Activated naive CD8-positive, alpha-beta T cell treated with anti-CD3 and anti-CD28 coated beads, Interleukin-2, amount 10 ng/mL, durations not matched to agents 7 days and 5 days (primary cell): ENCODE measurements at regions not wholly inside any gene's neighbourhood (a gene's known extent, or its start where the extent isn't known, plus 50 kb on each side); places are given as distances from the start of the nearest gene placed in this dataset.

Experiments
- ATAC-seq: fragments of 150-1000 bp; cut with Tn5 transposase; one replicate; pipeline ENCODE4 v1.10.0; 2021; ENCODE audit warnings: low read depth, moderate library complexity
- POLR2A ChIA-PET: fragments of 350-600 bp; sonication (Branson Sonifier 250); formaldehyde crosslinking; loops from one replicate; lab custom pipeline; 2021; ENCODE audit warnings: antibody characterized with exemption; lab: Charles Lee
- DNase-seq: peaks from one replicate; pipeline ENCODE4 v3.0.0; 2021
- H3K27ac Mint-ChIP-seq: one replicate; pipeline ENCODE4 v1.8.0; 2022; ENCODE audit warnings: mild to moderate bottlenecking, mixed read lengths
- H3K27me3 Mint-ChIP-seq: one replicate; pipeline ENCODE4 v1.8.0; 2022; ENCODE audit warnings: mild to moderate bottlenecking, moderate library complexity, mixed read lengths
- H3K36me3 Mint-ChIP-seq: one replicate; pipeline ENCODE4 v1.8.0; 2021; ENCODE audit warnings: mild to moderate bottlenecking, mixed read lengths
- H3K4me1 Mint-ChIP-seq: one replicate; pipeline ENCODE4 v1.8.0; 2021; ENCODE audit warnings: mixed read lengths
- H3K4me3 Mint-ChIP-seq: one replicate; pipeline ENCODE4 v1.8.0; 2022; ENCODE audit warnings: mild to moderate bottlenecking, moderate library complexity, mixed read lengths
- H3K9me3 Mint-ChIP-seq: one replicate; pipeline ENCODE4 v1.8.0; 2021; ENCODE audit warnings: mixed read lengths

GRCh38 chr9:108565651-108566378 is 290.0 kb downstream of the ACTL7B start:
- DNase-seq (no peak), ATAC-seq (no peak)
- H3K4me1 Mint-ChIP-seq, result no peaks in the 10 kb centered on the region
- H3K36me3 Mint-ChIP-seq, result no peaks in the 10 kb centered on the region
- no peak overlapping the region for H3K4me3 Mint-ChIP-seq
- no peaks in the 10 kb centered on the region for H3K9me3 Mint-ChIP-seq
- no peaks in the 10 kb centered on the region for H3K27me3 Mint-ChIP-seq
- POLR2A ChIA-PET, result no interaction called here
- H3K27ac Mint-ChIP-seq, result no peak overlapping the region

GRCh38 chr9:108562176-108562575 is 293.6 kb downstream of the ACTL7B start:
- Mint-ChIP-seq H3K27ac (no peak overlapping the region), H3K4me3 (no peak overlapping the region), H3K36me3 (no peaks in the 10 kb centered on the region), H3K27me3 (no peaks in the 10 kb centered on the region), H3K9me3 (no peaks in the 10 kb centered on the region), H3K4me1 (no peaks in the 10 kb centered on the region)
- POLR2A ChIA-PET, result no interaction called here
- DNase-seq, result no peak
- no peak for ATAC-seq

- no peak overlapping the region for H3K4me3 Mint-ChIP-seq
- H3K4me1 Mint-ChIP-seq, result no peaks in the 10 kb centered on the region
- POLR2A ChIA-PET, result no interaction called here
- H3K27ac Mint-ChIP-seq, result no peak overlapping the region
- no peaks in the 10 kb centered on the region for H3K9me3 Mint-ChIP-seq
- H3K36me3 Mint-ChIP-seq, result no peaks in the 10 kb centered on the region
- no peaks in the 10 kb centered on the region for H3K27me3 Mint-ChIP-seq
- no peak for ATAC-seq
- DNase-seq, result no peak
Observed at GRCh38 chr9:108559432-108559831, 296.4 kb downstream of the ACTL7B start.

GRCh38 chr9:108554831-108555230 is 301.0 kb downstream of the ACTL7B start:
- Mint-ChIP-seq H3K27ac (no peak overlapping the region), H3K4me1 (no peaks in the 10 kb centered on the region), H3K9me3 (no peaks in the 10 kb centered on the region), H3K36me3 (no peaks in the 10 kb centered on the region), H3K4me3 (no peak overlapping the region), H3K27me3 (no peaks in the 10 kb centered on the region)
- POLR2A ChIA-PET, result no interaction called here
- DNase-seq, result no peak
- ATAC-seq, result no peak

- H3K4me1 Mint-ChIP-seq, result no peaks in the 10 kb centered on the region
- ATAC-seq (no peak), DNase-seq (no peak)
- no peak overlapping the region for H3K4me3 Mint-ChIP-seq
- H3K36me3 Mint-ChIP-seq, result no peaks in the 10 kb centered on the region
- H3K27me3 Mint-ChIP-seq, result no peaks in the 10 kb centered on the region
- no peaks in the 10 kb centered on the region for H3K9me3 Mint-ChIP-seq
- no peak overlapping the region for H3K27ac Mint-ChIP-seq
- POLR2A ChIA-PET, result no interaction called here
Observed at GRCh38 chr9:108553111-108553635, 302.6 kb downstream of the ACTL7B start.

GRCh38 chr9:108552459-108553040 is 303.2 kb downstream of the ACTL7B start:
- no peak overlapping the region for H3K27ac Mint-ChIP-seq
- no peaks in the 10 kb centered on the region for H3K36me3 Mint-ChIP-seq
- no peaks in the 10 kb centered on the region for H3K4me1 Mint-ChIP-seq
- no peaks in the 10 kb centered on the region for H3K27me3 Mint-ChIP-seq
- DNase-seq (no peak), ATAC-seq (no peak)
- POLR2A ChIA-PET, result no interaction called here
- no peak overlapping the region for H3K4me3 Mint-ChIP-seq
- H3K9me3 Mint-ChIP-seq, result no peaks in the 10 kb centered on the region

GRCh38 chr9:108551030-108551841 is 304.6 kb downstream of the ACTL7B start:
- no peaks in the 10 kb centered on the region for H3K36me3 Mint-ChIP-seq
- H3K27ac Mint-ChIP-seq, result no peak overlapping the region
- H3K4me1 Mint-ChIP-seq, result no peaks in the 10 kb centered on the region
- H3K4me3 Mint-ChIP-seq, result no peak overlapping the region
- POLR2A ChIA-PET, result no interaction called here
- no peaks in the 10 kb centered on the region for H3K9me3 Mint-ChIP-seq
- ATAC-seq (no peak), DNase-seq (no peak)
- H3K27me3 Mint-ChIP-seq, result no peaks in the 10 kb centered on the region

- Mint-ChIP-seq H3K27ac (no peak overlapping the region), H3K4me1 (no peaks in the 10 kb centered on the region), H3K27me3 (no peaks in the 10 kb centered on the region), H3K36me3 (no peaks in the 10 kb centered on the region), H3K4me3 (no peak overlapping the region), H3K9me3 (peaks cover under 1% of the 10 kb centered on the region)
- POLR2A ChIA-PET, result no interaction called here
- no peak for DNase-seq
- no peak for ATAC-seq
Observed at GRCh38 chr9:108550106-108550505, 305.7 kb downstream of the ACTL7B start.

- Mint-ChIP-seq H3K27me3 (no peaks in the 10 kb centered on the region), H3K36me3 (no peaks in the 10 kb centered on the region), H3K9me3 (peaks cover 2% of the 10 kb centered on the region), H3K27ac (no peak overlapping the region), H3K4me3 (no peak overlapping the region), H3K4me1 (no peaks in the 10 kb centered on the region)
- POLR2A ChIA-PET, result no interaction called here
- DNase-seq (no peak), ATAC-seq (no peak)
Observed at GRCh38 chr9:108549184-108549583, 306.6 kb downstream of the ACTL7B start.

GRCh38 chr9:108547411-108548135 is 308.2 kb downstream of the ACTL7B start:
- Mint-ChIP-seq H3K27ac (no peak overlapping the region), H3K36me3 (no peaks in the 10 kb centered on the region), H3K4me3 (no peak overlapping the region), H3K4me1 (no peaks in the 10 kb centered on the region), H3K27me3 (no peaks in the 10 kb centered on the region), H3K9me3 (peaks cover 2% of the 10 kb centered on the region)
- POLR2A ChIA-PET, result no interaction called here
- ATAC-seq, result no peak
- no peak for DNase-seq

GRCh38 chr9:108546215-108546614 is 309.6 kb downstream of the ACTL7B start:
- Mint-ChIP-seq H3K27ac (no peak overlapping the region), H3K4me3 (no peak overlapping the region), H3K9me3 (peaks cover 2% of the 10 kb centered on the region), H3K36me3 (no peaks in the 10 kb centered on the region), H3K27me3 (no peaks in the 10 kb centered on the region), H3K4me1 (no peaks in the 10 kb centered on the region)
- ATAC-seq (no peak), DNase-seq (no peak)
- POLR2A ChIA-PET, result no interaction called here

- DNase-seq, result no peak
- POLR2A ChIA-PET, result no interaction called here
- H3K27me3 Mint-ChIP-seq, result no peaks in the 10 kb centered on the region
- H3K4me3 Mint-ChIP-seq, result no peak overlapping the region
- no peak for ATAC-seq
- no peaks in the 10 kb centered on the region for H3K36me3 Mint-ChIP-seq
- peaks cover 2% of the 10 kb centered on the region for H3K9me3 Mint-ChIP-seq
- H3K4me1 Mint-ChIP-seq, result no peaks in the 10 kb centered on the region
- no peak overlapping the region for H3K27ac Mint-ChIP-seq
Observed at GRCh38 chr9:108545436-108545835, 310.4 kb downstream of the ACTL7B start.

GRCh38 chr9:108544866-108545265 is 310.9 kb downstream of the ACTL7B start:
- Mint-ChIP-seq H3K27me3 (no peaks in the 10 kb centered on the region), H3K27ac (no peak overlapping the region), H3K4me1 (no peaks in the 10 kb centered on the region), H3K4me3 (no peak overlapping the region), H3K36me3 (no peaks in the 10 kb centered on the region), H3K9me3 (peaks cover 2% of the 10 kb centered on the region)
- no peak for DNase-seq
- no peak for ATAC-seq
- POLR2A ChIA-PET, result no interaction called here
